Parathyroid adenoma (tissue), 2 donors: ENCODE measurements at regions not wholly inside any gene's neighbourhood (a gene's known extent, or its start where the extent isn't known, plus 50 kb on each side); places are given as distances from the start of the nearest gene placed in this dataset.

Experiments
- H2AFZ ChIP-seq: fragments of 300-600 bp; sonication (generic); one replicate; pipeline ENCODE4 v1.7.0; 2017; ENCODE audit warnings: antibody characterized with exemption, mild to moderate bottlenecking
- H3K27ac ChIP-seq: fragments of 300-600 bp; sonication (generic); one replicate; pipeline ENCODE4 v1.7.0; 2017
- H3K27me3 ChIP-seq: fragments of 300-600 bp; sonication (generic); one replicate; pipeline ENCODE4 v1.7.0; 2017; ENCODE audit warnings: low read length; ENCODE audit not compliant: control insufficient read depth, insufficient read depth
- H3K36me3 ChIP-seq: fragments of 300-600 bp; sonication (generic); one replicate; pipeline ENCODE4 v1.7.0; 2017; ENCODE audit warnings: low read length; ENCODE audit not compliant: control insufficient read depth, insufficient read depth
- H3K4me1 ChIP-seq: fragments of 300-600 bp; sonication (generic); one replicate; pipeline ENCODE4 v1.7.0; 2017; ENCODE audit warnings: control low read depth
- H3K4me2 ChIP-seq: fragments of 300-600 bp; sonication (generic); one replicate; pipeline ENCODE4 v1.7.0; 2017; ENCODE audit warnings: low read length
- H3K4me3 ChIP-seq: fragments of 300-600 bp; sonication (generic); one replicate; pipeline ENCODE4 v1.7.0; 2017; ENCODE audit warnings: low read depth, low read length
- H3K79me2 ChIP-seq: fragments of 300-600 bp; sonication (generic); one replicate; pipeline ENCODE4 v1.7.0; 2017; ENCODE audit warnings: control low read depth
- H3K9ac ChIP-seq: fragments of 300-600 bp; sonication (generic); one replicate; pipeline ENCODE4 v1.7.0; 2017; ENCODE audit warnings: mild to moderate bottlenecking
- H3K9me3 ChIP-seq: fragments of 300-600 bp; sonication (generic); one replicate; pipeline ENCODE4 v1.7.0; 2017; ENCODE audit warnings: low read length; ENCODE audit not compliant: control insufficient read depth
- CTCF ChIP-seq: fragments of 300-600 bp; sonication (generic); IDR thresholded peaks from one replicate; pipeline ENCODE4 v1.7.0; 2017; ENCODE audit warnings: antibody characterized with exemption, mild to moderate bottlenecking
- donor health status: primary hyperparathyroidism.

DNA sequence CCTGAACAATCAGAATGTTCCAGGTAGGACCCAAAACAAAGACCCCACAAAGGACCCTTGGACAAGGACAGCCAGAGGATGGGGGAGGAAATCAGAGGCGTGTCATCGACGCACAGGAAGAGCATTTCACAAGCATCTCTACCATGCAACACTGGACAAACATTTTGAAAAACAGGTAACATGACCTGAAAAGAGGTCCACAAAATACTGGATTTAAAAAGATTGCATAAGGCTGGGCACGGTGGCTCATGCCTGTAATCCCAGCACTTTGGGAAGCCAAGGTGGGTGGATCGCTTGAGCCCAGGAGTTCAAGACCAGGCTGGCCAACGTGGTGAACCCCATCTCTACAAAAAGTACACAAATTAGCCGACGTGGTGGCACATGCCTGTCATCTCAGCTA is 60.5 kb upstream of the RNF32 start:
- Histone ChIP-seq H3K27ac (no peak overlapping the region), H3K79me2 (no peaks in the 10 kb centered on the region), H3K27me3 (no peaks in the 10 kb centered on the region), H3K4me2 (no peak overlapping the region), H2AFZ (no peak overlapping the region), H3K9ac (no peak overlapping the region), H3K9me3 (no peaks in the 10 kb centered on the region), H3K36me3 (no peaks in the 10 kb centered on the region), H3K4me3 (no peak overlapping the region), H3K4me1 (no peaks in the 10 kb centered on the region)
- no peak for TF ChIP-seq CTCF

- Histone ChIP-seq H3K27me3 (no peaks in the 10 kb centered on the region), H3K4me2 (no peak overlapping the region), H3K4me1 (no peaks in the 10 kb centered on the region), H3K9me3 (no peaks in the 10 kb centered on the region), H3K79me2 (no peaks in the 10 kb centered on the region), H3K27ac (no peak overlapping the region), H3K36me3 (no peaks in the 10 kb centered on the region), H3K9ac (no peak overlapping the region), H2AFZ (no peak overlapping the region), H3K4me3 (no peak overlapping the region)
- no peak for TF ChIP-seq CTCF
These were observed 61.0 kb upstream of the RNF32 start for GRCh38 chr7:156579566-156579965.

- H3K9me3 ChIP-seq: no peaks in the 10 kb centered on the region
- no peak overlapping the region for H3K27ac ChIP-seq
- TF ChIP-seq CTCF: no peak
- H3K27me3 ChIP-seq: no peaks in the 10 kb centered on the region
- H3K4me2 ChIP-seq: no peak overlapping the region
- no peak overlapping the region for H3K9ac ChIP-seq
- H3K4me3 ChIP-seq: no peak overlapping the region
- H3K36me3 ChIP-seq: no peaks in the 10 kb centered on the region
- no peaks in the 10 kb centered on the region for H3K79me2 ChIP-seq
- H2AFZ ChIP-seq: no peak overlapping the region
- H3K4me1 ChIP-seq: no peaks in the 10 kb centered on the region
These were observed 61.6 kb upstream of the RNF32 start for GRCh38 chr7:156578978-156579430.

GRCh38 chr7:156578578-156578940 is 62.0 kb upstream of the RNF32 start:
- TF ChIP-seq CTCF: no peak
- Histone ChIP-seq H3K9ac (no peak overlapping the region), H3K4me1 (no peaks in the 10 kb centered on the region), H3K27me3 (no peaks in the 10 kb centered on the region), H3K36me3 (no peaks in the 10 kb centered on the region), H3K4me2 (no peak overlapping the region), H3K79me2 (no peaks in the 10 kb centered on the region), H3K9me3 (no peaks in the 10 kb centered on the region), H2AFZ (no peak overlapping the region), H3K4me3 (no peak overlapping the region), H3K27ac (no peak overlapping the region)

GRCh38 chr7:156577645-156578577 is 62.7 kb upstream of the RNF32 start:
- Histone ChIP-seq H3K9me3 (no peaks in the 10 kb centered on the region), H3K36me3 (no peaks in the 10 kb centered on the region), H3K4me3 (no peak overlapping the region), H3K79me2 (no peaks in the 10 kb centered on the region), H3K4me1 (no peaks in the 10 kb centered on the region), H3K27me3 (no peaks in the 10 kb centered on the region), H2AFZ (no peak overlapping the region), H3K9ac (no peak overlapping the region), H3K27ac (no peak overlapping the region), H3K4me2 (no peak overlapping the region)
- TF ChIP-seq CTCF: no peak
